IMR-90 (cell line): ENCODE measurements at regions not wholly inside any gene's neighbourhood (a gene's known extent, or its start where the extent isn't known, plus 50 kb on each side); places are given as distances from the start of the nearest gene placed in this dataset.

Experiments used
- ATAC-seq: fragments of 200-7000 bp; cut with Tn5 transposase; 2 replicates; pipeline ENCODE4 v1.9.1; 2020; ENCODE audit warnings: low read depth, mild to moderate bottlenecking, moderate library complexity
- BruUV-seq: library from RNA; stranded (reverse); fragments of 400-500 nt; replicated peaks from 2 replicates; lab custom pipeline; 2021; lab: Mats Ljungman, UMichigan
- CTCF ChIA-PET: fragments of 300-600 bp; formaldehyde crosslinking; extraction: SDS; loops from one replicate; lab custom pipeline; 2021; ENCODE audit warnings: antibody characterized with exemption; lab: Yijun Ruan, JAX
- POLR2A ChIA-PET: fragments of 300-600 bp; sonication (Branson Sonifier 250); formaldehyde crosslinking; loops from one replicate; lab custom pipeline; 2022; ENCODE audit warnings: antibody characterized with exemption; ENCODE audit not compliant: unreplicated experiment; lab: Charles Lee
- DNase-seq: peaks from one replicate; pipeline ENCODE4 v3.0.0; 2013
- H2AFZ ChIP-seq: replicated peaks from 2 replicates; pipeline ENCODE3; 2013; ENCODE audit warnings: low read length, mild to moderate bottlenecking; ENCODE audit not compliant: poor library complexity
- H2AK5ac ChIP-seq: 2 replicates; pipeline ENCODE4 v1.6.1; 2013; ENCODE audit warnings: low read depth, low read length, inconsistent platforms
- H2AK9ac ChIP-seq: replicated peaks from 2 replicates; pipeline ENCODE3; 2013; ENCODE audit warnings: mild to moderate bottlenecking, low read depth, low read length, moderate library complexity; ENCODE audit not compliant: poor library complexity
- H2BK120ac ChIP-seq: 2 replicates; pipeline ENCODE4 v1.6.1; 2013; ENCODE audit warnings: low read depth, low read length, inconsistent platforms
- H2BK15ac ChIP-seq: 3 replicates; pipeline ENCODE4 v1.6.1; 2013; ENCODE audit warnings: low read depth, low read length, inconsistent platforms
- H2BK20ac ChIP-seq: 2 replicates; pipeline ENCODE4 v1.6.1; 2013; ENCODE audit warnings: low read depth, mild to moderate bottlenecking, inconsistent platforms, low read length, moderate library complexity
- H2BK5ac ChIP-seq: 2 replicates; pipeline ENCODE4 v1.6.1; 2013; ENCODE audit warnings: mild to moderate bottlenecking, low read depth, low read length, inconsistent platforms; ENCODE audit not compliant: poor library complexity, severe bottlenecking
- H3K14ac ChIP-seq: replicated peaks from 2 replicates; pipeline ENCODE4 v1.6.1; 2013; ENCODE audit warnings: low read depth, low read length, inconsistent platforms
- H3K18ac ChIP-seq: 2 replicates; pipeline ENCODE4 v1.6.1; 2013; ENCODE audit warnings: low read depth, low read length, control low read depth
- H3K23ac ChIP-seq: 2 replicates; pipeline ENCODE4 v1.6.1; 2013; ENCODE audit warnings: low read depth, low read length, inconsistent platforms
- H3K27ac ChIP-seq: 2 replicates; pipeline ENCODE4 v1.5.1; 2013; ENCODE audit warnings: mild to moderate bottlenecking, control low read depth, low read length; ENCODE audit not compliant: insufficient read depth
- H3K27me3 ChIP-seq: 2 replicates; pipeline ENCODE4 v1.6.1; 2013; ENCODE audit warnings: low read length; ENCODE audit not compliant: control insufficient read depth, insufficient read depth
- H3K36me3 ChIP-seq: 2 replicates; pipeline ENCODE4 v1.6.1; 2013; ENCODE audit warnings: low read length, mixed read lengths; ENCODE audit not compliant: control insufficient read depth, insufficient read depth
- H3K4ac ChIP-seq: 2 replicates; pipeline ENCODE4 v1.6.1; 2013; ENCODE audit warnings: low read depth, low read length, inconsistent platforms
- H3K4me1 ChIP-seq: 2 replicates; pipeline ENCODE4 v1.6.1; 2013; ENCODE audit warnings: low read length, mixed read lengths; ENCODE audit not compliant: control insufficient read depth, insufficient read depth
- H3K4me2 ChIP-seq: 2 replicates; pipeline ENCODE4 v1.6.1; 2013; ENCODE audit warnings: low read depth, mild to moderate bottlenecking, control low read depth, low read length, moderate library complexity
- H3K4me3 ChIP-seq: 2 replicates; pipeline ENCODE4 v1.5.1; 2013; ENCODE audit warnings: low read depth, mild to moderate bottlenecking, control low read depth, low read length, moderate library complexity; ENCODE audit not compliant: insufficient read depth
- H3K56ac ChIP-seq: 2 replicates; pipeline ENCODE4 v1.6.1; 2013; ENCODE audit warnings: low read length, inconsistent platforms; ENCODE audit not compliant: insufficient read depth; ENCODE audit errors: extremely low read depth
- H3K79me1 ChIP-seq, 2 experiments: 2 replicates each; pipeline ENCODE4 v1.6.1; 2013; ENCODE audit warnings: low read length in 2 of 2, inconsistent platforms in 1 of 2, low read depth in 1 of 2
- H3K9ac ChIP-seq: 2 replicates; pipeline ENCODE4 v1.6.1; 2013; ENCODE audit warnings: low read depth, low read length, control low read depth
- H3K9me1 ChIP-seq: 2 replicates; pipeline ENCODE4 v1.6.1; 2013; ENCODE audit warnings: low read length, inconsistent platforms; ENCODE audit not compliant: insufficient read depth
- H3K9me3 ChIP-seq: 2 replicates; pipeline ENCODE4 v1.6.1; 2013; ENCODE audit warnings: low read length; ENCODE audit not compliant: control insufficient read depth, insufficient read depth
- H4K20me1 ChIP-seq: 2 replicates; pipeline ENCODE4 v1.6.1; 2013; ENCODE audit warnings: low read length, inconsistent platforms; ENCODE audit not compliant: insufficient read depth
- H4K5ac ChIP-seq: 2 replicates; pipeline ENCODE4 v1.6.1; 2013; ENCODE audit warnings: mild to moderate bottlenecking, low read depth, low read length, control low read depth
- H4K8ac ChIP-seq, 2 experiments: 2 replicates each; pipeline ENCODE4 v1.6.1; 2013; ENCODE audit warnings: low read depth in 2 of 2, low read length in 2 of 2, control low read depth in 1 of 2, inconsistent platforms in 1 of 2
- H4K91ac ChIP-seq: 2 replicates; pipeline ENCODE4 v1.6.1; 2013; ENCODE audit warnings: low read depth, low read length, inconsistent platforms; ENCODE audit not compliant: insufficient read depth
- BHLHE40 ChIP-seq: fragments of 150-350 bp; IDR thresholded peaks from 2 replicates; pipeline ENCODE4 v1.6.1; 2016; ENCODE audit warnings: mild to moderate bottlenecking, low read depth, low read length
- CEBPB ChIP-seq: IDR thresholded peaks from 2 replicates; pipeline ENCODE4 v1.6.1; 2012; ENCODE audit warnings: low read depth, low read length, improper control_type of control experiment
- CHD1 ChIP-seq: IDR thresholded peaks from 2 replicates; pipeline ENCODE4 v1.6.1; 2012; ENCODE audit warnings: low read depth, low read length, improper control_type of control experiment
- FOS ChIP-seq: fragments of 150-350 bp; IDR thresholded peaks from 2 replicates; pipeline ENCODE4 v1.6.1; 2016; ENCODE audit warnings: low read depth, low read length
- MAFK ChIP-seq: IDR thresholded peaks from 2 replicates; pipeline ENCODE4 v1.6.1; 2012; ENCODE audit warnings: low read depth, low read length, improper control_type of control experiment
- MAZ ChIP-seq: IDR thresholded peaks from 2 replicates; pipeline ENCODE4 v1.6.1; 2012; ENCODE audit warnings: low read depth, mild to moderate bottlenecking, low read length, improper control_type of control experiment, moderate library complexity, borderline replicate concordance
- MXI1 ChIP-seq: IDR thresholded peaks from 2 replicates; pipeline ENCODE4 v1.6.1; 2012; ENCODE audit warnings: low read depth, mild to moderate bottlenecking, low read length, moderate library complexity, borderline replicate concordance
- NFE2L2 ChIP-seq: fragments of 150-350 bp; IDR thresholded peaks from 2 replicates; pipeline ENCODE4 v1.6.1; 2016; ENCODE audit warnings: low read depth, mild to moderate bottlenecking, low read length
- POLR2A ChIP-seq: IDR thresholded peaks from 2 replicates; pipeline ENCODE4 v1.6.1; 2012; ENCODE audit warnings: mild to moderate bottlenecking, low read depth, low read length
- RAD21 ChIP-seq: IDR thresholded peaks from 2 replicates; pipeline ENCODE4 v1.6.1; 2012; ENCODE audit warnings: low read length, improper control_type of control experiment
- RCOR1 ChIP-seq: IDR thresholded peaks from 2 replicates; pipeline ENCODE4 v1.6.1; 2012; ENCODE audit warnings: mild to moderate bottlenecking, low read length, improper control_type of control experiment; ENCODE audit not compliant: insufficient replicate concordance
- RFX5 ChIP-seq: IDR thresholded peaks from 2 replicates; pipeline ENCODE4 v1.8.0; 2012; ENCODE audit warnings: low read depth, mild to moderate bottlenecking, low read length, moderate library complexity
- SMC3 ChIP-seq: fragments of 150-350 bp; IDR thresholded peaks from 2 replicates; pipeline ENCODE4 v1.6.1; 2016; ENCODE audit warnings: low read depth, mild to moderate bottlenecking, antibody characterized with exemption, low read length, moderate library complexity
- WGBS, 2 experiments: methylation state at CpG; one replicate each; pipeline versions ENCODE4 v1.1.5 to v1.1.7; 2013; ENCODE audit warnings: missing lambda C conversion rate in 2 of 2; ENCODE audit not compliant: insufficient read length in 1 of 2; ENCODE audit errors: extremely low coverage in 2 of 2; 5-methylcytosine and 5-hydroxymethylcytosine counted together
- dilution Hi-C: fragments of 300-500 bp; cut with HindIII; formaldehyde crosslinking; loops from one replicate; pipeline ENCODE4 v1.14.3; 2018; ENCODE audit warnings: low sequenced_read_pairs; ENCODE audit not compliant: unreplicated experiment
- in situ Hi-C: fragments of 300-500 bp; cut with MboI; formaldehyde crosslinking; loops from 3 replicates; pipeline ENCODE4 v1.14.3; 2019; ENCODE audit warnings: low sequenced_read_pairs, inconsistent platforms, mixed read lengths
- intact Hi-C: fragments of 100-400 bp; cut with micrococcal nuclease; formaldehyde crosslinking; loops from 2 replicates; pipeline ENCODE4 v1.10.0; 2022
- TF ChIP-seq, protein P1 (sequence below): fragments of 150-350 bp; IDR thresholded peaks from 2 replicates; pipeline ENCODE4 v1.6.1; 2016; ENCODE audit warnings: low read depth, mild to moderate bottlenecking, low read length, moderate library complexity, borderline replicate concordance
- TF ChIP-seq, protein P2 (sequence below): fragments of 150-350 bp; IDR thresholded peaks from 2 replicates; pipeline ENCODE4 v1.6.1; 2017; ENCODE audit warnings: mild to moderate bottlenecking, antibody characterized with exemption, low read length, low read depth
- TF ChIP-seq, protein P3 (sequence below): conservative IDR thresholded peaks from 2 replicates; pipeline ENCODE4 v1.5.1; 2012; ENCODE audit warnings: mild to moderate bottlenecking, low read depth, low read length, improper control_type of control experiment

DNA sequence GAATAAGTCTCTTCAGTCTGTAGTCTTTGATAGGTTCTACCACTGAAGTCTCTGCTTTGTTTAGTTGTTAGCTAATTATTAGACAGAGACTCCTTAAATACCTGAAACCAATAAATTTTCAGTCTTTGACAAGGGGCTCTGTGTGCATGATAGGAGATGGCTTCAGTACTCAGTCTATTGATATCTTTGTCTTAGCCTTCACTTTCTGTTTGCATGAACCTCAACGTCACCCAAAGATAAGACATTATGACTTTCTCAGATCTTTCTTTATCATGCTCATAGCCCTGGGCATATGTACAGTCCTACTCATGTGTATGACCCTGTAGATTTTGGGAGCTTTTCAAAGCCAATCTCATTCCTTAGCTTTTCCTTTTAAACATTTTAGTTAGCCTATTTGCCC, 183.5 kb upstream of the GCFC2 start:
- no peak for TF ChIP-seq SMC3
- no peak for TF ChIP-seq CEBPB
- no peak for TF ChIP-seq RAD21
- no peak for TF ChIP-seq RCOR1
- TF ChIP-seq NFE2L2 = no peak
- TF ChIP-seq, protein P1, sequence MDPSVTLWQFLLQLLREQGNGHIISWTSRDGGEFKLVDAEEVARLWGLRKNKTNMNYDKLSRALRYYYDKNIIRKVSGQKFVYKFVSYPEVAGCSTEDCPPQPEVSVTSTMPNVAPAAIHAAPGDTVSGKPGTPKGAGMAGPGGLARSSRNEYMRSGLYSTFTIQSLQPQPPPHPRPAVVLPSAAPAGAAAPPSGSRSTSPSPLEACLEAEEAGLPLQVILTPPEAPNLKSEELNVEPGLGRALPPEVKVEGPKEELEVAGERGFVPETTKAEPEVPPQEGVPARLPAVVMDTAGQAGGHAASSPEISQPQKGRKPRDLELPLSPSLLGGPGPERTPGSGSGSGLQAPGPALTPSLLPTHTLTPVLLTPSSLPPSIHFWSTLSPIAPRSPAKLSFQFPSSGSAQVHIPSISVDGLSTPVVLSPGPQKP = no peak
- TF ChIP-seq, protein P2, sequence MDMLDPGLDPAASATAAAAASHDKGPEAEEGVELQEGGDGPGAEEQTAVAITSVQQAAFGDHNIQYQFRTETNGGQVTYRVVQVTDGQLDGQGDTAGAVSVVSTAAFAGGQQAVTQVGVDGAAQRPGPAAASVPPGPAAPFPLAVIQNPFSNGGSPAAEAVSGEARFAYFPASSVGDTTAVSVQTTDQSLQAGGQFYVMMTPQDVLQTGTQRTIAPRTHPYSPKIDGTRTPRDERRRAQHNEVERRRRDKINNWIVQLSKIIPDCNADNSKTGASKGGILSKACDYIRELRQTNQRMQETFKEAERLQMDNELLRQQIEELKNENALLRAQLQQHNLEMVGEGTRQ = no peak
- no peak for TF ChIP-seq MAFK
- no peak for TF ChIP-seq RFX5
- no peak for TF ChIP-seq MAZ
- no peak for TF ChIP-seq FOS
- TF ChIP-seq POLR2A = no peak
- no peak for TF ChIP-seq MXI1
- TF ChIP-seq CHD1 = no peak
- TF ChIP-seq, protein P3, sequence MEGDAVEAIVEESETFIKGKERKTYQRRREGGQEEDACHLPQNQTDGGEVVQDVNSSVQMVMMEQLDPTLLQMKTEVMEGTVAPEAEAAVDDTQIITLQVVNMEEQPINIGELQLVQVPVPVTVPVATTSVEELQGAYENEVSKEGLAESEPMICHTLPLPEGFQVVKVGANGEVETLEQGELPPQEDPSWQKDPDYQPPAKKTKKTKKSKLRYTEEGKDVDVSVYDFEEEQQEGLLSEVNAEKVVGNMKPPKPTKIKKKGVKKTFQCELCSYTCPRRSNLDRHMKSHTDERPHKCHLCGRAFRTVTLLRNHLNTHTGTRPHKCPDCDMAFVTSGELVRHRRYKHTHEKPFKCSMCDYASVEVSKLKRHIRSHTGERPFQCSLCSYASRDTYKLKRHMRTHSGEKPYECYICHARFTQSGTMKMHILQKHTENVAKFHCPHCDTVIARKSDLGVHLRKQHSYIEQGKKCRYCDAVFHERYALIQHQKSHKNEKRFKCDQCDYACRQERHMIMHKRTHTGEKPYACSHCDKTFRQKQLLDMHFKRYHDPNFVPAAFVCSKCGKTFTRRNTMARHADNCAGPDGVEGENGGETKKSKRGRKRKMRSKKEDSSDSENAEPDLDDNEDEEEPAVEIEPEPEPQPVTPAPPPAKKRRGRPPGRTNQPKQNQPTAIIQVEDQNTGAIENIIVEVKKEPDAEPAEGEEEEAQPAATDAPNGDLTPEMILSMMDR = no peak
- TF ChIP-seq BHLHE40 = no peak
- Histone ChIP-seq H4K5ac (no peak overlapping the region), H2AK5ac (no peak overlapping the region)

More for the DNA sequence above, 183.5 kb upstream of the GCFC2 start:
- no peaks in the 10 kb centered on the region for H3K9me3 ChIP-seq
- H2AFZ ChIP-seq = no peak overlapping the region
- no peak overlapping the region for H3K18ac ChIP-seq
- H3K4ac ChIP-seq = no peak overlapping the region
- no peak overlapping the region for H2BK20ac ChIP-seq
- H3K4me2 ChIP-seq = no peak overlapping the region
- dilution Hi-C loops = no loop called here
- no peak overlapping the region for H4K91ac ChIP-seq
- no peaks in the 10 kb centered on the region for H3K79me1 ChIP-seq
- no peak overlapping the region for H3K14ac ChIP-seq
- H2BK15ac ChIP-seq = no peak overlapping the region
- H4K8ac ChIP-seq = no peak overlapping the region
- intact Hi-C loops = no loop called here
- H3K23ac ChIP-seq = no peak overlapping the region
- no peak overlapping the region for H3K56ac ChIP-seq
- WGBS, 2 experiments = no CpG with 5 or more reads among the region's 1 CpG
- ATAC-seq (no peak), DNase-seq (no peak)
- no TSS peak for BruUV-seq
- H3K27me3 ChIP-seq = no peaks in the 10 kb centered on the region
- no peaks in the 10 kb centered on the region for H3K36me3 ChIP-seq
- no peaks in the 10 kb centered on the region for H4K20me1 ChIP-seq
- in situ Hi-C loops = no loop called here
- POLR2A ChIA-PET = no interaction called here
- no peak overlapping the region for H3K4me3 ChIP-seq
- no peak overlapping the region for H2BK120ac ChIP-seq
- no peak overlapping the region for H3K9ac ChIP-seq
- H2AK9ac ChIP-seq = no peak overlapping the region
- no peak overlapping the region for H3K27ac ChIP-seq
- H3K9me1 ChIP-seq = no peaks in the 10 kb centered on the region
- H3K4me1 ChIP-seq = no peaks in the 10 kb centered on the region
- H2BK5ac ChIP-seq = no peak overlapping the region
- CTCF ChIA-PET = no interaction called here
